Uterus (tissue), 3 donors: ENCODE measurements at regions not wholly inside any gene's neighbourhood (a gene's known extent, or its start where the extent isn't known, plus 50 kb on each side); places are given as distances from the start of the nearest gene placed in this dataset.

ENCODE experiments used
- DNase-seq, 2 donors: peaks; one replicate each; pipeline ENCODE4 v3.0.0-alpha.2; 2019 to 2020
- H3K27ac ChIP-seq, 2 donors: fragments of 200-600 bp; sonication (generic); 1 replicate in 1 of 2; 2 replicates in 1 of 2; pipeline ENCODE4 v1.5.1; 2016 to 2018
- H3K27me3 ChIP-seq, 2 donors: fragments of 200-600 bp; sonication (generic); one replicate each; pipeline ENCODE4 v1.5.1; 2018 to 2019; ENCODE audit warnings: control low read depth in 1 of 2
- H3K36me3 ChIP-seq, 2 donors: fragments of 200-600 bp; sonication (generic); one replicate each; pipeline ENCODE4 v1.5.1; 2019; ENCODE audit warnings: control low read depth in 1 of 2
- H3K4me1 ChIP-seq, 2 donors: fragments of 200-600 bp; sonication (generic); one replicate each; pipeline ENCODE4 v1.5.1; 2018 to 2019; ENCODE audit warnings: control low read depth in 1 of 2
- H3K4me3 ChIP-seq, 2 donors: fragments of 200-600 bp; sonication (generic); 1 replicate in 1 of 2; 2 replicates in 1 of 2; pipeline ENCODE4 v1.5.1; 2018 to 2019; ENCODE audit warnings: mild to moderate bottlenecking in 1 of 2
- H3K9me3 ChIP-seq, 2 donors: fragments of 200-600 bp; sonication (generic); one replicate each; pipeline ENCODE4 v1.5.1; 2019; ENCODE audit warnings: control low read depth in 1 of 2
- POLR2A ChIP-seq, 2 donors: fragments of 450-650 bp; IDR thresholded peaks; one replicate each; pipeline ENCODE4 v1.6.1; 2016; ENCODE audit warnings: antibody characterized with exemption in 2 of 2, mild to moderate bottlenecking in 1 of 2, moderate library complexity in 1 of 2
- intact Hi-C: fragments of 100-400 bp; cut with DNase I; formaldehyde crosslinking; loops from one replicate; pipeline ENCODE4 v1.15.1; 2023; ENCODE audit warnings: low total_unique reads
- TF ChIP-seq, protein P1 (sequence below), 4 experiments: fragments of 200-600 bp in 2 of 4; fragments of 450-650 bp in 2 of 4; sonication (generic) in 2 of 4; IDR thresholded peaks; one replicate each; pipeline ENCODE4 v1.5.1; 2016 to 2019; ENCODE audit warnings: antibody characterized with exemption in 4 of 4, mild to moderate bottlenecking in 2 of 4, moderate library complexity in 1 of 4
- donor health status: DM: yes; HTN: yes; CAD: no.

DNA sequence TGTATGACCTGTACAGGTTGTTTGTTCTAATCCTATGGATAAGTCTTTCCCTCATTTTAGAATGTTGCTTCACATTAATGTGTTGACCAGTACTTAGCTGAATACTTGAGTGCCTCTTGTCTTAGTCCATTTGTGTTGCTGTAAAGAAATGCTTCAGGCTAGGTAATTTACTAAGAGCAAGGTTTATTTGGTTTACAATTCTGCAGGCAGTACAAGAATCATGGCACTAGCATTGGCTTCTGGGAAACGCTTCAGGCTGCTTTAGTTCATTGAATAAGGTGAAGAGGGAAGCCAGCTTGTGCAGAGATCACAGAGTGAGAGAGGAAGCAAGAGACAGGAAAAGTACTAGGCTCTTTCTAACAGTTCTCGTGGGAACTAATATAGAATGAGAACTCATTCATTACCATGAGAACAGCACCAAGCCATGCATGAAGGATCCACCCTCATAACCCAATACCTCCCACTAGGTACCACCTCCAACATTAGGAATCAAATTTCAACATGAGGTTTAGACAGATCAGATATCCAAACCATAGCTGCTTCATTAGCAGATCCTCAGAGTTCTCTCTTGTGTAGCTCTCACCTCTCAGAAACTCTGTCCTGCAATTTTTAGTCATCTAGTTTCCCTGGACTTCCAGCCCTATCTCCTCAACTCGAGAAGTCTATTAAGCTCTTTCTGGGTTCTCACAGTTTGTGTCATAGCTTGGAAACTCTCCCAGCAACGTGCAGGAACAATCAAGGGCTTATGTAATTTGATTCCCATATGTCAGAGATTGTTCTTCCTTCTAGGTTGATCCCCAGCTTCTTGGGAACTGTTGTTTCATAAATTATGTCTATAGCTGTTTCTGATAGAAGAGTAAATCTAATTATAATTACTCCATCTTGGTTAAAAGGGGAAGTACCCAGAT lies 2082.3 kb upstream of the CELF4 start:
- H3K27ac ChIP-seq, result no peak overlapping the region

DNA sequence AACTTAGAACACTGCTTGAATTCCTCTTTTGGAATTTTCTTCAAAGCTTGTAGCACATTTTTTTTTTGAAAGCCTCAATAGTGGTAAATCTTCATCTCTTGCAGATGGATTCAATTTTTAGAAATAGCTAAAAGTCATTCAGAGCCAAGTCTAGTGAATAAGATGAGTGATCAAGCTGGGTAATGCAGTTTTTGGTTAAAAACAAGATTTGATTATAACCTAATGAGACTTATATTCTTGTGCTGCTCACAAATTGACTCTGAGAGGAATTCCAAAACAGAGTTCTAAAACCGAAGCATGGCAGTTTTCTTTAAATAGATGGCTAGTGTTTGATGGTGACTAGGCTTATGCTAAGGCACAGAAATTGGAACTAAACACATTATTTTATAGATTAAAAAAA lies 2072.6 kb upstream of the CELF4 start:
- Histone ChIP-seq H3K4me1 (no peaks in the 10 kb centered on the region), H3K27me3 (no peaks in the 10 kb centered on the region), H3K4me3 (no peak overlapping the region), H3K9me3 (no peaks in the 10 kb centered on the region), H3K27ac (no peak overlapping the region), H3K36me3 (no peaks in the 10 kb centered on the region)
- intact Hi-C loops, result no loop called here
- no peak for TF ChIP-seq POLR2A (IDR thresholded peaks at IDR 0.05)
- TF ChIP-seq, protein P1, sequence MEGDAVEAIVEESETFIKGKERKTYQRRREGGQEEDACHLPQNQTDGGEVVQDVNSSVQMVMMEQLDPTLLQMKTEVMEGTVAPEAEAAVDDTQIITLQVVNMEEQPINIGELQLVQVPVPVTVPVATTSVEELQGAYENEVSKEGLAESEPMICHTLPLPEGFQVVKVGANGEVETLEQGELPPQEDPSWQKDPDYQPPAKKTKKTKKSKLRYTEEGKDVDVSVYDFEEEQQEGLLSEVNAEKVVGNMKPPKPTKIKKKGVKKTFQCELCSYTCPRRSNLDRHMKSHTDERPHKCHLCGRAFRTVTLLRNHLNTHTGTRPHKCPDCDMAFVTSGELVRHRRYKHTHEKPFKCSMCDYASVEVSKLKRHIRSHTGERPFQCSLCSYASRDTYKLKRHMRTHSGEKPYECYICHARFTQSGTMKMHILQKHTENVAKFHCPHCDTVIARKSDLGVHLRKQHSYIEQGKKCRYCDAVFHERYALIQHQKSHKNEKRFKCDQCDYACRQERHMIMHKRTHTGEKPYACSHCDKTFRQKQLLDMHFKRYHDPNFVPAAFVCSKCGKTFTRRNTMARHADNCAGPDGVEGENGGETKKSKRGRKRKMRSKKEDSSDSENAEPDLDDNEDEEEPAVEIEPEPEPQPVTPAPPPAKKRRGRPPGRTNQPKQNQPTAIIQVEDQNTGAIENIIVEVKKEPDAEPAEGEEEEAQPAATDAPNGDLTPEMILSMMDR (IDR thresholded peaks at IDR 0.05), result no peak
- DNase-seq, result no peak

More for the DNA sequence above, 2082.3 kb upstream of the CELF4 start:
- no peak for TF ChIP-seq POLR2A (IDR thresholded peaks at IDR 0.05)
- TF ChIP-seq, protein P1 (IDR thresholded peaks at IDR 0.05), result no peak
- no peak for DNase-seq
- Histone ChIP-seq H3K9me3 (no peaks in the 10 kb centered on the region), H3K36me3 (no peaks in the 10 kb centered on the region), H3K4me1 (no peaks in the 10 kb centered on the region), H3K4me3 (no peak overlapping the region), H3K27me3 (no peaks in the 10 kb centered on the region)
- intact Hi-C loops, result no loop called here

DNA sequence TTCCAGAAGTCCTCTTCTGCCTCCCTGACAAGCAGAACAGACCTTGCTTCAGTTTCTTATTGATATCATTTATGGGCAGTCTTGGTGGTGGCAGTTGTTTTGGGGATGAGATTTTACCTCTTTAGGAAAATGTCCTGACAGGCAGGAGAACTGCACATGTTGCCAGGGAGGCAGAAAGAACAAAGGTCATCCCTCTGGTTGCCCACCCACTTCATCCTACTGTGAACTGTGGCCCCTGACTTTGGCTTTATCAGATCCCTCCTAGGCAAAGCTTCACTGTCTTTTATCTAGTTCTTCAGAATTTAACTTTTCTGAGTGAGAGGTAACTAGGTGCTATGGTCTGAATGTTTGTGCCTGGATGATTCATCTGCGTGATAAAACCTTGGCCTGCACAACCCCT lies 2071.3 kb upstream of the CELF4 start:
- no peak for DNase-seq
- Histone ChIP-seq H3K9me3 (no peaks in the 10 kb centered on the region), H3K4me1 (no peaks in the 10 kb centered on the region), H3K4me3 (no peak overlapping the region), H3K27me3 (no peaks in the 10 kb centered on the region), H3K27ac (no peak overlapping the region), H3K36me3 (no peaks in the 10 kb centered on the region)
- no peak for TF ChIP-seq POLR2A (IDR thresholded peaks at IDR 0.05)
- TF ChIP-seq, protein P1 (IDR thresholded peaks at IDR 0.05), result no peak
- intact Hi-C loops, result no loop called here

DNA sequence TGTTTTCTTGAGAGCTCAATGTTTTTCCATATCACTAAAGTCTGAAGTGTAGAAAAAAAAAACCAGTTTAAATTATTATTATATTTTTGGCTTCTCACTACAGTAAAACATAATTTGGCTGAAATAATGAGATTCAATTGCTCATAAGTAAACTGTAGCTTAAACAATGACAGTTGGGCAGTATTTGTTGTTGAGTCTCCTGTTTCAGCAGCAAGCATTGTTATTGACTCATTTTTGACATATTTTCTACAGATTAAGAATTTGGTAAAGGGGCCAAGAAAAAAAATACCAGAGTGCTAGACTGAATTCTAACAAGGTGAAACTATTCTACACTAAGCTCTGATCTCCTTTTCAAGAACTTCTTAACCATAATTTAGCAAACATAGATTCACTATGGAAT lies 2070.4 kb upstream of the CELF4 start:
- TF ChIP-seq, protein P1 (IDR thresholded peaks at IDR 0.05), result no peak
- no peak for TF ChIP-seq POLR2A (IDR thresholded peaks at IDR 0.05)
- Histone ChIP-seq H3K4me3 (no peak overlapping the region), H3K27me3 (no peaks in the 10 kb centered on the region), H3K4me1 (no peaks in the 10 kb centered on the region), H3K9me3 (no peaks in the 10 kb centered on the region), H3K27ac (no peak overlapping the region), H3K36me3 (no peaks in the 10 kb centered on the region)
- intact Hi-C loops, result no loop called here
- DNase-seq, result no peak

- intact Hi-C loops, result no loop called here
- no peak for TF ChIP-seq POLR2A (IDR thresholded peaks at IDR 0.05)
- TF ChIP-seq, protein P1 (IDR thresholded peaks at IDR 0.05), result no peak
- no peaks in the 10 kb centered on the region for H3K9me3 ChIP-seq
- DNase-seq, result no peak
- H3K27ac ChIP-seq, result no peak overlapping the region
- H3K36me3 ChIP-seq, result no peaks in the 10 kb centered on the region
- no peak overlapping the region for H3K4me3 ChIP-seq
- no peaks in the 10 kb centered on the region for H3K27me3 ChIP-seq
- H3K4me1 ChIP-seq, result no peaks in the 10 kb centered on the region
These were observed 2069.6 kb upstream of the CELF4 start for GRCh38 chr18:39635192-39635591.
